H1 (cell line): ENCODE measurements at regions not wholly inside any gene's neighbourhood (a gene's known extent, or its start where the extent isn't known, plus 50 kb on each side); places are given as distances from the start of the nearest gene placed in this dataset.

Source experiments
- CHD7 ChIP-seq: fragments of 300-600 bp; sonication (generic); IDR thresholded peaks from 2 replicates; pipeline ENCODE4 v1.7.1; 2012; ENCODE audit warnings: low read length, moderate library complexity, mild to moderate bottlenecking, inconsistent platforms; ENCODE audit not compliant: insufficient replicate concordance
- NANOG ChIP-seq: IDR thresholded peaks from 2 replicates; pipeline ENCODE4 v1.6.1; 2011; ENCODE audit warnings: low read length, low read depth, mild to moderate bottlenecking, inconsistent platforms; ENCODE audit not compliant: insufficient read depth, poor library complexity, severe bottlenecking
- TEAD4 ChIP-seq: IDR thresholded peaks from 2 replicates; pipeline ENCODE4 v1.6.1; 2012; ENCODE audit warnings: low read depth, low read length, inconsistent platforms, mixed read lengths
- USF2 ChIP-seq: IDR thresholded peaks from 2 replicates; pipeline ENCODE4 v1.6.1; 2011; ENCODE audit warnings: low read length, improper control_type of control experiment

GRCh38 chr6:130611366-130611765 lies 215.8 kb upstream of the SMLR1 start (continued):
- TF ChIP-seq CHD7 = no peak
- TF ChIP-seq USF2 = no peak
- no peak for TF ChIP-seq NANOG
- no peak for TF ChIP-seq TEAD4
